ENCODE measurements at regions not wholly inside any gene's neighbourhood (a gene's known extent, or its start where the extent isn't known, plus 50 kb on each side); places are given as distances from the start of the nearest gene placed in this dataset.

DNA sequence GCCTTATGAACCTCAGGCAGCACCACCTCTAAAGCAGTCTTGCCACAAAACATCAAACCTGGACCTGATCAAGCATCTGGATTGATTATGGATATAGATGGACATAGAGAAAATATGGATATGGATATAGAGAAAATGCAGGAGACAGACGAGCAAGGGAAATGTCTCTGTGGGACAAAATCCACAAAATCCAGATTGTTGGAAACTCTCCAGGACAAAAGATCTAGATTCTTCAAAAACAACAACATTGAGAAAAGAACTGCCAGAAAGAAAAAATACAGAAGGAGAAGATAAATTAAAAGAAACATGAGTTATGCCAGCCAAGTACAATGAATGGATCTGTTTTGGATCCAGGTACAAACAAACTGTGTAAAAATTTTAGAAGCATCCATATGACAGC lies 1176.5 kb downstream of the UQCRFS1 start:
- Histone ChIP-seq H3K9me3 (replicated peaks in 1 of 3) (no peaks in the 10 kb centered on the region), H3K27me3 (no peaks in the 10 kb centered on the region), H3K36me3 (replicated peaks in 1 of 2) (no peaks in the 10 kb centered on the region), H3K4me1 (replicated peaks in 1 of 2) (no peaks in the 10 kb centered on the region), H3K27ac (no peak overlapping the region), H3K4me3 (no peak overlapping the region)
- no peak for DNase-seq
- WGBS, 4 donors: 62 to 74% (median 69%) methylated on average over 1 of the region's 1 CpG
- no peak for TF ChIP-seq POLR2A (IDR thresholded peaks at IDR 0.05)
- TF ChIP-seq, protein P1, sequence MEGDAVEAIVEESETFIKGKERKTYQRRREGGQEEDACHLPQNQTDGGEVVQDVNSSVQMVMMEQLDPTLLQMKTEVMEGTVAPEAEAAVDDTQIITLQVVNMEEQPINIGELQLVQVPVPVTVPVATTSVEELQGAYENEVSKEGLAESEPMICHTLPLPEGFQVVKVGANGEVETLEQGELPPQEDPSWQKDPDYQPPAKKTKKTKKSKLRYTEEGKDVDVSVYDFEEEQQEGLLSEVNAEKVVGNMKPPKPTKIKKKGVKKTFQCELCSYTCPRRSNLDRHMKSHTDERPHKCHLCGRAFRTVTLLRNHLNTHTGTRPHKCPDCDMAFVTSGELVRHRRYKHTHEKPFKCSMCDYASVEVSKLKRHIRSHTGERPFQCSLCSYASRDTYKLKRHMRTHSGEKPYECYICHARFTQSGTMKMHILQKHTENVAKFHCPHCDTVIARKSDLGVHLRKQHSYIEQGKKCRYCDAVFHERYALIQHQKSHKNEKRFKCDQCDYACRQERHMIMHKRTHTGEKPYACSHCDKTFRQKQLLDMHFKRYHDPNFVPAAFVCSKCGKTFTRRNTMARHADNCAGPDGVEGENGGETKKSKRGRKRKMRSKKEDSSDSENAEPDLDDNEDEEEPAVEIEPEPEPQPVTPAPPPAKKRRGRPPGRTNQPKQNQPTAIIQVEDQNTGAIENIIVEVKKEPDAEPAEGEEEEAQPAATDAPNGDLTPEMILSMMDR (IDR thresholded peaks at IDR 0.05): no peak
- intact Hi-C loops (cut with DNase I): no loop called here

DNA sequence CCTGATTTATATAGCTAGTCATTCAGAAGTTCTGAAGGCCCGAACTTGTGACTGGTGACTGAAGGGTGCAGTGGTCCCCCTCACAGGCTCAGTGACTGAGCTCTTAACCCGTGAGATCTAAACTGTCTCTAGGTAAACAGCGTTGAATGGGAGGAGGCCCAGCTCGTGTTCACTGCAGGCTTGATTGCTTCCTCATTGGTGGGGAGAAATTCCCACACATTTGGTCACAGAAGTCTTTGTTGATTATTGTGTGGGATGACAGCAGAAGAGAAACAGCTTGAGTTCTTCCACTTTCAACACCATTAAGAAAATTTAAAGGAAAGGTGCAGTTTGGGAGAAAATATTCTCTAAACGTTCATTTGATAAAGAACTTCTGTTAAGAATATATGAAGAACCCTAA lies 1178.0 kb downstream of the UQCRFS1 start:
- H3K36me3 ChIP-seq (replicated peaks in 1 of 2): no peaks in the 10 kb centered on the region
- H3K4me1 ChIP-seq (replicated peaks in 1 of 2): no peaks in the 10 kb centered on the region
- H3K4me3 ChIP-seq: no peak overlapping the region
- H3K27me3 ChIP-seq: no peaks in the 10 kb centered on the region
- TF ChIP-seq, protein P1 (IDR thresholded peaks at IDR 0.05): no peak
- TF ChIP-seq POLR2A (IDR thresholded peaks at IDR 0.05): no peak
- 57 to 68% (median 62%) methylated on average over 5 of the region's 5 CpGs for WGBS, 4 donors
- no peak overlapping the region for H3K27ac ChIP-seq
- DNase-seq: no peak
- intact Hi-C loops (cut with DNase I): no loop called here
- no peaks in the 10 kb centered on the region for H3K9me3 ChIP-seq (replicated peaks in 1 of 3)

- Histone ChIP-seq H3K36me3 (replicated peaks in 1 of 2) (no peaks in the 10 kb centered on the region), H3K4me3 (no peak overlapping the region), H3K27ac (no peak overlapping the region), H3K27me3 (no peaks in the 10 kb centered on the region), H3K4me1 (replicated peaks in 1 of 2) (peaks cover 0 to 3% of the 10 kb centered on the region in 2 donors), H3K9me3 (replicated peaks in 1 of 3) (no peaks in the 10 kb centered on the region)
- no peak for TF ChIP-seq POLR2A (IDR thresholded peaks at IDR 0.05)
- TF ChIP-seq, protein P1 (IDR thresholded peaks at IDR 0.05): no peak
- peak in 5 of 7 donors; percentile 28 to 58 (median 38) for DNase-seq
- intact Hi-C loops (cut with DNase I): no loop called here
- WGBS, 4 donors: 16 to 39% (median 31%) methylated on average over 3 of the region's 3 CpGs
These were observed 1184.0 kb downstream of the UQCRFS1 start for GRCh38 chr19:28028881-28029444.

- no peak for DNase-seq
- intact Hi-C loops (cut with DNase I): no loop called here
- peaks cover 0 to 3% of the 10 kb centered on the region in 2 donors for H3K4me1 ChIP-seq (replicated peaks in 1 of 2)
- no peaks in the 10 kb centered on the region for H3K36me3 ChIP-seq (replicated peaks in 1 of 2)
- no peak overlapping the region for H3K27ac ChIP-seq
- H3K9me3 ChIP-seq (replicated peaks in 1 of 3): no peaks in the 10 kb centered on the region
- 64 to 85% (median 78%) methylated on average over 2 of the region's 2 CpGs for WGBS, 4 donors
- H3K4me3 ChIP-seq: no peak overlapping the region
- no peaks in the 10 kb centered on the region for H3K27me3 ChIP-seq
- TF ChIP-seq, protein P1 (IDR thresholded peaks at IDR 0.05): no peak
- no peak for TF ChIP-seq POLR2A (IDR thresholded peaks at IDR 0.05)
These were observed 1185.8 kb downstream of the UQCRFS1 start for GRCh38 chr19:28027116-28027515.
